ENCODE measurements at regions not wholly inside any gene's neighbourhood (a gene's known extent, or its start where the extent isn't known, plus 50 kb on each side); places are given as distances from the start of the nearest gene placed in this dataset.

- TF ChIP-seq CTCF (IDR thresholded peaks at IDR 0.05; ENCODE audit: borderline replicate concordance): no peak
- Histone ChIP-seq H3K27ac (replicated peaks) (no peak overlapping the region), H3K4me1 (no peaks in the 10 kb centered on the region), H3K27me3 (ENCODE audit: low read depth) (no peaks in the 10 kb centered on the region), H3K36me3 (no peaks in the 10 kb centered on the region), H3K9me3 (replicated peaks) (peaks cover 16% of the 10 kb centered on the region), H3K4me3 (no peak overlapping the region)
- intact Hi-C loops (cut with micrococcal nuclease): no loop called here
- no peak for DNase-seq
These were observed 507.9 kb upstream of the NRG3 start for GRCh38 chr10:81367132-81367531.

GRCh38 chr10:81386817-81387216 is 488.2 kb upstream of the NRG3 start:
- no peaks in the 10 kb centered on the region for H3K27me3 ChIP-seq (ENCODE audit: low read depth)
- no peak for DNase-seq
- intact Hi-C loops (cut with micrococcal nuclease): no loop called here
- no peak overlapping the region for H3K27ac ChIP-seq (replicated peaks)
- no peaks in the 10 kb centered on the region for H3K36me3 ChIP-seq
- no peaks in the 10 kb centered on the region for H3K4me1 ChIP-seq
- H3K4me3 ChIP-seq: no peak overlapping the region
- TF ChIP-seq CTCF (IDR thresholded peaks at IDR 0.05; ENCODE audit: borderline replicate concordance): no peak
- peaks cover 16% of the 10 kb centered on the region for H3K9me3 ChIP-seq (replicated peaks)

GRCh38 chr10:81403451-81403850 is 471.5 kb upstream of the NRG3 start:
- intact Hi-C loops (cut with micrococcal nuclease): no loop called here
- no peaks in the 10 kb centered on the region for H3K27me3 ChIP-seq (ENCODE audit: low read depth)

GRCh38 chr10:81405399-81405798 is 469.6 kb upstream of the NRG3 start:
- H3K36me3 ChIP-seq: no peaks in the 10 kb centered on the region
- H3K9me3 ChIP-seq (replicated peaks): no peaks in the 10 kb centered on the region
- H3K27ac ChIP-seq (replicated peaks): no peak overlapping the region
- no peak overlapping the region for H3K4me3 ChIP-seq
- H3K27me3 ChIP-seq (ENCODE audit: low read depth): no peaks in the 10 kb centered on the region
- DNase-seq: no peak
- intact Hi-C loops (cut with micrococcal nuclease): no loop called here
- no peaks in the 10 kb centered on the region for H3K4me1 ChIP-seq
- TF ChIP-seq CTCF (IDR thresholded peaks at IDR 0.05; ENCODE audit: borderline replicate concordance): no peak

More at GRCh38 chr10:81403451-81403850, 471.5 kb upstream of the NRG3 start:
- Histone ChIP-seq H3K4me3 (no peak overlapping the region), H3K9me3 (replicated peaks) (no peaks in the 10 kb centered on the region), H3K27ac (replicated peaks) (no peak overlapping the region), H3K36me3 (no peaks in the 10 kb centered on the region), H3K4me1 (no peaks in the 10 kb centered on the region)
- no peak for TF ChIP-seq CTCF (IDR thresholded peaks at IDR 0.05; ENCODE audit: borderline replicate concordance)
- no peak for DNase-seq

GRCh38 chr10:81414038-81414437 is 461.0 kb upstream of the NRG3 start:
- no peak overlapping the region for H3K27ac ChIP-seq (replicated peaks)
- peaks cover 7% of the 10 kb centered on the region for H3K9me3 ChIP-seq (replicated peaks)
- no peaks in the 10 kb centered on the region for H3K27me3 ChIP-seq (ENCODE audit: low read depth)
- H3K36me3 ChIP-seq: no peaks in the 10 kb centered on the region
- no peak overlapping the region for H3K4me3 ChIP-seq
- no peak for DNase-seq
- TF ChIP-seq CTCF (IDR thresholded peaks at IDR 0.05; ENCODE audit: borderline replicate concordance): no peak
- H3K4me1 ChIP-seq: no peaks in the 10 kb centered on the region
- intact Hi-C loops (cut with micrococcal nuclease): no loop called here

- DNase-seq: no peak
- TF ChIP-seq CTCF (IDR thresholded peaks at IDR 0.05; ENCODE audit: borderline replicate concordance): no peak
- intact Hi-C loops (cut with micrococcal nuclease): no loop called here
- H3K36me3 ChIP-seq: no peaks in the 10 kb centered on the region
- no peak overlapping the region for H3K27ac ChIP-seq (replicated peaks)
- no peaks in the 10 kb centered on the region for H3K9me3 ChIP-seq (replicated peaks)
- no peaks in the 10 kb centered on the region for H3K27me3 ChIP-seq (ENCODE audit: low read depth)
- no peak overlapping the region for H3K4me3 ChIP-seq
- H3K4me1 ChIP-seq: no peaks in the 10 kb centered on the region
These were observed 448.3 kb upstream of the NRG3 start for GRCh38 chr10:81426722-81427121.
